Activated naive CD4-positive, alpha-beta T cell treated with anti-CD3 and anti-CD28 coated beads, Interleukin-2, amount 50 U/mL, for 72 hours (primary cell): ENCODE measurements at regions not wholly inside any gene's neighbourhood (a gene's known extent, or its start where the extent isn't known, plus 50 kb on each side); places are given as distances from the start of the nearest gene placed in this dataset.

Source experiments
- ATAC-seq, 2 donors: fragments of 150-1000 bp; cut with Tn5 transposase; 2 replicates each; pipeline ENCODE4 v1.10.0; 2021; ENCODE audit warnings: mild to moderate bottlenecking in 2 of 2, moderate library complexity in 2 of 2
- DNase-seq, 2 donors: peaks; one replicate each; pipeline ENCODE4 v3.0.0; 2021 to 2022; ENCODE audit warnings: low spot score in 2 of 2
- H3K27ac Mint-ChIP-seq, 2 donors: one replicate each; pipeline ENCODE4 v1.8.0; 2022; ENCODE audit warnings: mild to moderate bottlenecking in 2 of 2, mixed read lengths in 2 of 2
- H3K36me3 Mint-ChIP-seq, 2 donors: one replicate each; pipeline ENCODE4 v1.8.0; 2022; ENCODE audit warnings: mixed read lengths in 2 of 2
- H3K9me3 Mint-ChIP-seq, 2 donors: one replicate each; pipeline ENCODE4 v1.8.0; 2022; ENCODE audit warnings: mixed read lengths in 2 of 2

DNA sequence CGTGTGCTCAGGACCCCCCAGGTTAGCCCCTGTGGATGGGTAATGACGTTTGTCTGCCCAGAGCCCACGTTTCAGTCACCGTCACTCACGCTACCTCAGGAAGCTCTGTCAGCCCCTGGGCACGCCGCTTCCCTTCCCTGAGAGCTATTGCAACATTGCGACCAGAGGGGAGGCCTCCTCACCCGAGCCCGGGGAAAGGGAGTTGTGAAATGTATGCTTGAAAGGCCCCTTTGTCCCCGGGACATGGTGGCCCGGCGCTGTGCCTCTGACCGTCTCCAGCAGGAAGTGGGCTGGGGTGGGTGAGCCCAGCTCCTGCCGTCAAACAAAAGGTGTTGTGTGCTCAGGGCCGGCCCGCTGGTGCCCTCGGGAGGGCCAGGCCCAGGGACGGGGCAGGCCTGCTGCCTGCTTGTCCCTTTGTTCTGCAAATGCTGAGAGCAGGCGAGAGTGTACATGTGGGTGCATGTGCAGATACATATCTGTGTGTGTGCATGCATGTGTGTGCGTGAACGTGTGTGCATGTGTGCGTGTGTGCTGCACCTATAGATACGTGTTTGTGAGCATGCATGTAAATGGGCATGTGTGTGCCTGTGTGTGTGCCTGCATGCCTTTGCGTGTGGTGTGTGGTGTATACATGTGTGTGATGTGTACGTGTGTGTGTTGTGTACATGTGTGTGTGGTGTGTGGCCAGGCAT is 1125.0 kb downstream of the BRD1 start:
- H3K36me3 Mint-ChIP-seq = no peaks in the 10 kb centered on the region
- H3K9me3 Mint-ChIP-seq = no peaks in the 10 kb centered on the region
- no peak overlapping the region for H3K27ac Mint-ChIP-seq
- no peak for DNase-seq
- no peak for ATAC-seq

DNA sequence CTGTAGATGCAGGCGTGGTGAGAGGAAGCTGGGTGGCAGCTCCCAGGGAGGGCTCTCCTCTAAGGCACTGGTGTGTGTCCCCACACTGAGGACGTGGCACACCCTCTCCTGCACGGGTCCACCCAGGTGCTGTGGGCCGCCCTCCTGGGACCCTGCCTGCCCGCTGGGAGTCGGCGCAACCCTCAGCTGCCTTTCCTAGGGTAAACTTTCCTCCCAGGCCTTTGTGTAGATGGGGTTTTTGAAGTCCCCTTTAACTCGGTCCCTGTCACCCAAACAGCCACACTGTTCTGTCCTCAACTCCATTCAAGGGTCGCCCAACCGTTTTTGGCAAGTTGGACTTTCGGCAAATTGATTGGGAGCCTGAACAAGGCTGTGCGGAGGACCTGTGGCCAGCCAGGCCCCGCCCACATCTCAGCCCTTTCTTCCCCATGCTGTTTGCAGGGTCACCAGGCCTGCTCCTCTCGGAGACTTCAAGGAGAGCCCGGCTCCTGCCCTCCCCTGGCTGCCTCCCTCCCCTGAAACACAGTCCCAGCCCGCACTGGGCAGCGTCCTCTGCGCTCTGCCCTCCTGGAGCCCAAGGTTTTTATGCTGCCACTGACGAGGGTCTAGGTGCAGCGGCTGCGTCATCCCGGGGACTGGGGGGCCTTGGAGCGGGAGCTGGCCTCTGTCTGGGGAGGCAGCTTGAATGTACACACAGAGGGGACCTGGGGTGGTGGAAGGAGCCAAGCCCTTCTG is 1126.2 kb downstream of the BRD1 start:
- Mint-ChIP-seq H3K27ac (no peak overlapping the region), H3K36me3 (no peaks in the 10 kb centered on the region), H3K9me3 (no peaks in the 10 kb centered on the region)
- ATAC-seq (no peak), DNase-seq (no peak)

DNA sequence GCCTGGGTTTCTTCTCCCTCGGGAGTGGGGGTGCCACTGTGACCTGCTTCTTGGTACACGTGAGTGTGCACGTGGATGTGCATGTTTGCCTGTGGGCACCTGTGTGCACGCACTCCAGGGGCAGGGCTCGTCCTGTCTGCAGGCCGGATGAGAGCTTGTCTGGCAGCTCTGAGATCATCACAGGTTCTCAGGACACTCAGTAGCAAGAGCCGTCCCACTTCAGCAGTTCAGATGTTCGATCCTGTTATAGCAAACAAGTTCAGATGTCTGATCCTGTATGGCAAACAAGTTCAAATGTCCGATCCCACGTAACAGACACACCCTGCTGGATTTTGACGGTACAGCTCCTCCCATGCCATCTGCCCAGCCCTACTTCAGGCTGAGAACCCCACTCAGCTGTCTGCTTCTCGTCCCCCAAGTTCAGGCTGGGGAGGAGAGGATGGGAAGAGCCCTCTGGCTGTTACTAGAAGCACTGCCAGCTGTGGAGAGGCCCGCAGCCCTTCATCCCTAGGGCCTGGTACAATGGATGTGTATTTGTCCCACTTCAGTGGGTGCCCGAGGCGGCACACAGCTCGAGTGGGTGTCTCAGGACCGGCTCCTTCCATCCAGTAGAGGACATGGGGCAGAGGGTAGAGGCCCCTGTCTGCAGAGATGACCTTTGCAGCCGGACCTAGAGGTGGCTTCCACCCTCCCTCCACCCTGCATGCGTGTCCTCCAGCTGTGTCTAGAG is 1126.9 kb downstream of the BRD1 start:
- DNase-seq = no peak
- no peak for ATAC-seq
- no peak overlapping the region for H3K27ac Mint-ChIP-seq
- H3K9me3 Mint-ChIP-seq = no peaks in the 10 kb centered on the region
- H3K36me3 Mint-ChIP-seq = no peaks in the 10 kb centered on the region

DNA sequence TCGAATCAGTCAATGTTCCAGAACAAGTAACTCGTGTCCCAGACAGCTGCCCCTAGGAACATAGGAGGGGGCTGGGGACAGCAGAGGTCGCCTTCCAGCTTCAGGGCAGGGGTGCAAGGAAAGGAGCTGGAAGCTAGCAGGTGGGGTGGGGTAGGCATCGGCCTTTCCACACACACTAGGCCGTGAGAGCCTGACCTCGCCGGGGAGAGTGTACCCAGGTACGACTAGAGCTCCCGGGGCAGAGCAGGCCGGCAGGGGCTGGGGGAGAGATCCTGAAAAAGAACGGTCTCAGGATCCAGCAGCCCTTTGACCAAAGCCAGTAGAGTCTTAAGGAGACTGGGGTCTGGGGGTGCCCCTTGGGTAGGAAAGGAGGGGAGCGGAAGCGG is 1127.5 kb downstream of the BRD1 start:
- Mint-ChIP-seq H3K27ac (no peak overlapping the region), H3K9me3 (no peaks in the 10 kb centered on the region), H3K36me3 (no peaks in the 10 kb centered on the region)
- no peak for DNase-seq
- no peak for ATAC-seq

DNA sequence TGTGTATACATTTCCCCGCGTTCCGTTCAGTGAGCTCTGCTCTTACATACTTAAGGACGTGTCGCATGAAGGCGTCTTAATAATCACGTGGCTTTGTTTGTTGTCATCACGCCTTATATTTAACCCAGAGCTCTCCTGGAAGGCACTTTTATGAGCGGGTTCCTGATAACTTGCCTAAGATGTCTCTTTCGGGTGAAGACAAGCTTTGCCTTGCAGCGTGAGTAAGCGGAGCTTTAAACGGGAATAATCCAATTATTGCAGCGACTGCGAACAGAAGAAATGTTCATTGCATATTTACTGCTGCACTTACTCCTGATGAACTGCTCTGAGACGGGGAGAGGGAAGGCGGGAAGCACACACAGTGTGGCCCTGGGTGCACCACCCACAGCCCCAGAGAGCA is 1128.2 kb downstream of the BRD1 start:
- ATAC-seq = no peak
- DNase-seq = no peak
- no peaks in the 10 kb centered on the region for H3K9me3 Mint-ChIP-seq
- H3K27ac Mint-ChIP-seq = no peak overlapping the region
- H3K36me3 Mint-ChIP-seq = no peaks in the 10 kb centered on the region

DNA sequence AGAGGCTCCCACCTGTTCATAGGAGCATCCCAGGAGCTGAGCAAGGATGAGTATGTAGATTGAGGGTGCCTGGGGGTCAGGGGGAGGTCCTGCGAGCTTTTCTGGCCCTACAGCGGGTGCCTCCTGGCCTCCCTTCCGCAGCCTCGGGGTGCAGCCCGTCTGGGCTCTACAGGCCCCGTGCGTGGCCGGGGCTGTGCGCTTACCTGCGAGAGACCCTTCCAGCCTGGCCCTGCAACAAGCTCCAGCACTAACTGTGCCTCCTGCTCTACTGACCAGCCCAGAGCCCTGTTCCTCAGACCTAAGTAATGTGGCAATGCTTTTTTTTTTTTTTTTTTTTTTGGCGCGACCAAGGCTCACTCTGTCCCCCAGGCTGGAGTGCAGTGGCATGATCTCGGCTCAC is 1129.1 kb downstream of the BRD1 start:
- no peaks in the 10 kb centered on the region for H3K9me3 Mint-ChIP-seq
- H3K36me3 Mint-ChIP-seq = no peaks in the 10 kb centered on the region
- DNase-seq (no peak), ATAC-seq (no peak)
- H3K27ac Mint-ChIP-seq = no peak overlapping the region

DNA sequence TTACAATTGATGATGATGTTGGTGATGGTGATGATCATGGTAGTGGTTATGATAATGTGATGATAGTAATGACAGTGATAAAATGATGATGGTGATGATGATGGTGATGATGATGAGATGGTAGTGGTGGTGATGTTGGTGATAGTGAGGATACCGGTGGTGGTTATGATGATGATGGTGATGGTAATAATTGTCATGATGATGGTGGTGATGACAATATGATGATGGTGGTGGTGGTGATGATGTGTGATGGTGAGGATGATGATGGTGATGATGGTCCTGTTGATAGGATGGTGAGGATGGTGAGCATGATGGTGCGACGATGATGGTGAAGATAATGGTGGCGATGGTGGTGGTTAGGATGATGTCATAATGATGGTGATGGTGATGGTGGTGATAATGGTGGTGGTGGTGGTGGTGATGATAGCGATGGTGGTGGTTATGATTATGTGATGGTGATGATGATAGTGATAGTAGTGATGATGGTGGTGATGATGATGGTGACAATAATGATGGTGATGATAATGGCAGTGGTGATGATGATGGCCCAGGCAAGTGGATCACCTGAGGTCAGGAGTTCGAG is 1129.9 kb downstream of the BRD1 start:
- Mint-ChIP-seq H3K9me3 (no peaks in the 10 kb centered on the region), H3K27ac (no peak overlapping the region), H3K36me3 (no peaks in the 10 kb centered on the region)
- ATAC-seq (no peak), DNase-seq (no peak)

DNA sequence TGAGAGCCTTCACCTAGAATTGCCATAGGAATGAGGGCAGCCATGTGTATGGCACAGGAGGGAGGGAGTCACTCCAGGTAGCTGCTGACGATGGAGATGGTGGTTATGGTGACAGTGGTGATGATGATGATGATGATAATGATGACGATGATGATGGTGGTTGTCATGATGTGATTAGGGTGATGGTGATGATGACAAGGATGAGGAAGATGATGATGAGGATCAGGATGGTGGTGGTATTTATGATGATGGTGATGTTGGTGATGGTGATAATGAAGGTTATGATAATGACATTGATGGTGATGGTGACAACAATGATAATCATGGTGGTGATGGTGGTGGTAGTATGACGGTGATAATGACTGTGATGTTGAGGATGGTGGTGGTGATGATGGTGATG is 1130.5 kb downstream of the BRD1 start:
- H3K27ac Mint-ChIP-seq = no peak overlapping the region
- no peaks in the 10 kb centered on the region for H3K36me3 Mint-ChIP-seq
- H3K9me3 Mint-ChIP-seq = no peaks in the 10 kb centered on the region
- ATAC-seq = no peak
- no peak for DNase-seq

DNA sequence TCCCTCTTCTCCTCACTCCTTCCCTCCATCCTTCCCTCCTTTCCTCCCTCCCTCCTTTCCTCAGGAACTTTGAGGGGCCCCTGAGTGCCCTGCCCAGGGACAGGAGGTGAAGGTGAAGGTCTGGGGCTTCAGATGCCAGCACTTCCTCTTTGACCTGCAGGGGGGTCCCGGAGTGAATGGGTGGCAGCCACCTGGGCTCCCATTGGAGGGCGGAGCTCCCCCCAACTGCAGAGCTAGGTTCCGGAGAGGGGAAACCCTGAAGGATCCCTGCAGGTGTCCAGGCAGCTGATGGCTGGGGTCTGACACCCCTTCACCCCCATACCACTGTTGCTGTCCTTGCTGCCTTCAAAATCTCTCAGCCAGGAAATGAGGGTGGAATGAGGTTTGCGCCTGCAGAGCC is 1131.3 kb downstream of the BRD1 start:
- Mint-ChIP-seq H3K27ac (no peak overlapping the region), H3K36me3 (no peaks in the 10 kb centered on the region), H3K9me3 (no peaks in the 10 kb centered on the region)
- ATAC-seq (no peak), DNase-seq (no peak)

DNA sequence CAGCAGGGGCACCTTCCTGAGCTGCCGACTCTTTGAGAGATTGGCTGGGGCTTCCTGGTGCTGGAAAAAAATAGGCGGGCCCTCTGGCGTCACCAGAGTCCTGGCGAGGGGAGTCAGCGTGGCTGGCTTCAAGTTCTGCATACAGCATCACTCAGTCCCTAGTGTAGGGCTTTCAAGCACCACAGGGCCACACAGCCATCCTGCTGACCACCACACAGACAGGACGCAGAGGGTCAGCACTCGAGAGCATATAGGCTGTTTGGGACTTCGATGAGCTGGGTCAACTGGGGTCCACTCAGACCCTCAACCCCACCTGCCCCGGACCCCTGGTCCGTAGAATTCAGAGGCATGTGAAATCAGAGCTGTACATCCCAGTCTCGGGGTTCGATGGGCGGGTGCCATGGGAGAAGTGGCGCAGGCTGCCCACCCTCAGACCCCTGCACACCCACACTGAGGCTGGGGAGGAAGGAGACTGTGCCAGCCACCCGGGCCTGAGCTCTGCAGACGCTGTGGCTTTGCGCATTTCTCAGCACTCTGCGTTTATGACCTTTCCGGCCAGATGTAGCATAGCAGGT is 1131.9 kb downstream of the BRD1 start:
- DNase-seq (no peak), ATAC-seq (no peak)
- H3K9me3 Mint-ChIP-seq = no peaks in the 10 kb centered on the region
- H3K36me3 Mint-ChIP-seq = no peaks in the 10 kb centered on the region
- H3K27ac Mint-ChIP-seq = no peak overlapping the region

DNA sequence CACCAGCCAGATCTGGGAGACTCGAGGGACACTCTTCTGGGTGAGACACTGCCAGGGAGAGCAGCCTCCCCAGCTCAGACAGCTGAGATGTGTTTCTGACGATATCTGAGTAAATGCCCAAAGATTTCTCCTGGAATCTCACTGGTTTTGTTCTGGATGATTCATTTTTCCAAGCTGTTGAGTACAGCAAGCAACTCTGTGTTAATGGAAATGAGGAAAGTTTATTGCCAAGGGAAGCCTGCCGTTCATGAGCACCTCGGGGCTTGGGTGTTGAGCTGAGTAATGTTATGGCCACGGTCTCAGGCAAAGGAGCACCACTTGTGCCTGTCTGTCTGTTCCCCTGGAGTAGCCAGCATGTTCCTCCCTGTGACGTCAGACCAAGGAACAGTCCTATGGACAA is 1132.4 kb downstream of the BRD1 start:
- Mint-ChIP-seq H3K9me3 (no peaks in the 10 kb centered on the region), H3K27ac (no peak overlapping the region), H3K36me3 (no peaks in the 10 kb centered on the region)
- DNase-seq (no peak), ATAC-seq (no peak)

DNA sequence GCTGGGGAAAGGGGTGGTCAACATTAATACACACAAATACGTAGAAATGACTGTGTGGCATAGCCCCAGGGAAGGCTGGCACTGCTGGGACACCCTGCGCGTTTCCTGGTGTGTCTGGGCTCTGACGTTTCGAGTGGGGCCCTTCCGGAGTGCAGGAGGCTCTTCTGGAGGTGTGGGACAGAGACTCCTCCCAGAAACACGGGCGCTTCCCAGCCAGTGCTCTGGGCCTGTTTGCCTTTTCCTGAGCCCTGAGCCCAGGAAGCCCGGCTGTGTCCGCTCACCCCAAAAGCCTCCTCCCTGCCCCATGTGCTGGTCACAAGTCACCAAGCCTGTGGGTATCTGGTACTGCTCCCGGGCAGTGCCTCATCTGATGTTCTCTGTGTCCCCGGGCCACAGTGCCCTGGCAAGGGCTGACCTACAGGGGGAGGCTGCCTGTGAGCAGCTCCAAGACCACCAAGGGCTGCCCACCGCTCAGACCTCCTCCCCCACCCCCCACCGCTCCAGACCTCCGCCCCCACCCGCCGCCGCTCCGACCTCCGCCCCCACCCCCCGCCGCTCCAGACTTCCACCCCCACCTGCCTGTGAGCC is 1133.3 kb downstream of the BRD1 start:
- H3K27ac Mint-ChIP-seq = no peak overlapping the region
- DNase-seq (no peak), ATAC-seq (no peak)
- H3K9me3 Mint-ChIP-seq = no peaks in the 10 kb centered on the region
- no peaks in the 10 kb centered on the region for H3K36me3 Mint-ChIP-seq

DNA sequence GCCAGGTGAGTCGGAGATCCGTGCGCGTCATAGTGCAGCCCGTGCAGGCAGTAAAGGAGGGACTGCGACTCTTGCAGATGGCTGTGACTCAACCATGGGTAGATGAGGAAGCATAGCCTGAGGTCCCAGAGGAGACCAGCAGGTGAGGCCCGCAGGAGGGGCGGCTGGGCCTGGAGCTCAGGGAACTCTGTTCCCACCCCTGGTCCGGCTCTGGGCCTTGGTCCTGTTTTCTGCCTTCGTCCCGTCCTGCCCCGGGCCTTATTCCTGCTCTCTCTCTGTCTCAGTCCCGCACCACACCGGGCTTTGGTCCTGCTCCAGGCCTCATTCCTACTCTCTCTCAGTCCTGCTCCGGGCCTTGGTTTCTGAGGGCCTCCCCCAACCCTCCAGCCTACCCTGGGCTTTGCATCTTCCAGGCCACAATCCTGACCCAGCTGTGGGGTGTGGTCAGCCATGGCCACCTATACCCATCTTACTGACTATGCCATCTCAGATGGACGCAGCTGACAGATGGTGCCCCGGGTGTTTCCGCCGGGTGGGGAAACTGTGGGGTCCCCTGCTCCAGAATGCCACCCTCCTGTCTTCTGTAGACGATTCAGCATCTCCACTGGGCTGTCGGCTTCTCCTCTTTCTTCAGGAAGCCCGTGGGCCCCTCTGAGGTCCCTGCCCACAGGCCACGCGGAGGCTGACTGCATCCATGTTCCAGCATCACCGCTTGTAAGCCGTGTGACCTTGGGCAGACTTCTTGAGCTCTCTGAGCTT is 1134.1 kb downstream of the BRD1 start:
- ATAC-seq (no peak), DNase-seq (no peak)

DNA sequence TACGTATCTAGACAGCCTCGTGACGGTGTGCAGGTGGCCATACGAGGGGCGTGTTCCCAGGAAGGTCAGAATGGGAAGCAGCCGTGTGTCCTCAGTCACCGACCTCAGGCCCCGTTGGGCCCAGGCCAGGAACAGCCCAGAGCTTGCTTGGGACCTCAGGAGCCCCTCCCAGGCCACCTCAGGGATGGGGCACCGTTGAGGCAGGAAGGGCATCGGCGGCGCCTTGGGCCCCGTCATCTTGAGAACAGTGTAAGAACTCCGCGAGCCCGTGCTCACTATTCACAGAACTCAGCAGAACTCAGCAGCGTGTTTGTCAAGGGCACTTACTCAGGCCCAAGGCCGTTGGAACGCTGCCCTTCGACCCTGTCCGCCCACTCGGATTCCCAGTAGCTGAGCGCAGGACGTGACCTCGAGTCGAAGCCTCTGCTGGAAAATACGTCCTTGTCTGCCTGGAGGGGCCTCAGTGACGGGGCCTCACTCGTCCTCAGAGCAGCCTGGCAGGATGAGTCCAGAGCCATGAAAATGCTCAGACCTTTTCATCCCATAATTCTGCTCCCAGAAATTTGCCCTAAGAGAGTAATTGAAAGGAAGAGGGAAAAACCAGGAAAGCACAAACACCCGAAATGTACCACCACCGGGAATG is 1134.8 kb downstream of the BRD1 start:
- Mint-ChIP-seq H3K36me3 (no peaks in the 10 kb centered on the region), H3K27ac (no peak overlapping the region), H3K9me3 (no peaks in the 10 kb centered on the region)
- ATAC-seq (no peak), DNase-seq (no peak)

More for the DNA sequence above, 1134.1 kb downstream of the BRD1 start:
- no peaks in the 10 kb centered on the region for H3K9me3 Mint-ChIP-seq
- no peaks in the 10 kb centered on the region for H3K36me3 Mint-ChIP-seq
- no peak overlapping the region for H3K27ac Mint-ChIP-seq

DNA sequence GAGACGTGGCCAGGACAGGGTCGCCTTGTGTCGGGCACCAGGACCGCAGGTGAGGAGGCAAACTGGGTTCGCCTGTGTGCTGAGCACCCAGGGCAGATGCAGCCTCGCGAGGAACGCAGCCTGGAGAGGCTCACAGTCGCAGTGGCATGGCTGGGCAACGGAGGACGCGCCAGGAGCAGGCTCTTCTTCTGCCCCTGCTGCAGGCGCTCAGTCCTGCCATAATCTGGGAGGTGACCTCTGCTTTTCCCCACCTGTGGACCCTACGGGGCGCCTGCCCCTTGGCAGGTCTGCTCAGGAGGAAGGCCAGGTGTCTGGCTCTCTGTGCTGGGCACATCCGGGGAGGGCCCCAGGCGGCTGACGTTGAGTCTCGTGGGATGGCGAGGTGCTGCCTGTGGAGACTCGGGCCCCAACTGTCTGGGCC is 1136.2 kb downstream of the BRD1 start:
- DNase-seq (no peak), ATAC-seq (no peak)
- no peak overlapping the region for H3K27ac Mint-ChIP-seq
- H3K36me3 Mint-ChIP-seq = no peaks in the 10 kb centered on the region
- peaks cover 0 to 6% of the 10 kb centered on the region in 2 donors for H3K9me3 Mint-ChIP-seq
